WTC11 (cell line): ENCODE measurements at regions not wholly inside any gene's neighbourhood (a gene's known extent, or its start where the extent isn't known, plus 50 kb on each side); places are given as distances from the start of the nearest gene placed in this dataset.

Experiments used
- FOXJ3 ChIP-seq: sonication (generic); formaldehyde crosslinking; IDR thresholded peaks from 2 replicates; pipeline ENCODE4 v1.9.0; 2021; ENCODE audit warnings: missing genetic modification reagents, mild to moderate bottlenecking, borderline replicate concordance
- MYBL2 ChIP-seq: sonication (generic); formaldehyde crosslinking; IDR thresholded peaks from 2 replicates; pipeline ENCODE4 v1.8.1; 2023; ENCODE audit warnings: mild to moderate bottlenecking, moderate library complexity, missing genetic modification reagents
- NFATC4 ChIP-seq: fragments of 250-450 bp; sonication (Bioruptor Pico); IDR thresholded peaks from 2 replicates; pipeline ENCODE4 v1.9.0; 2021; ENCODE audit warnings: mild to moderate bottlenecking
- TEAD1 ChIP-seq: sonication (generic); formaldehyde crosslinking; IDR thresholded peaks from 2 replicates; pipeline ENCODE4 v1.8.0; 2022; ENCODE audit warnings: mild to moderate bottlenecking, missing genetic modification reagents
- ZNF121 ChIP-seq: sonication (generic); formaldehyde crosslinking; IDR thresholded peaks from 2 replicates; pipeline ENCODE4 v1.8.0; 2023; ENCODE audit warnings: missing genetic modification reagents
- ZNF416 ChIP-seq: fragments of 250-450 bp; sonication (Bioruptor Pico); IDR thresholded peaks from 2 replicates; pipeline ENCODE4 v1.9.0; 2021; ENCODE audit warnings: mild to moderate bottlenecking, inconsistent platforms
- TF ChIP-seq, protein P1 (sequence below): fragments of 200-600 bp; IDR thresholded peaks from 2 replicates; pipeline ENCODE4 v1.8.0; 2022; ENCODE audit warnings: antibody characterized with exemption
- TF ChIP-seq, protein P2 (sequence below): sonication (generic); formaldehyde crosslinking; IDR thresholded peaks from 2 replicates; pipeline ENCODE4 v1.8.1; 2022; ENCODE audit warnings: low read depth, mild to moderate bottlenecking, moderate library complexity, missing genetic modification reagents, borderline replicate concordance
- TF ChIP-seq, protein P3 (sequence below): sonication (generic); formaldehyde crosslinking; IDR thresholded peaks from 2 replicates; pipeline ENCODE4 v1.8.1; 2023; ENCODE audit warnings: mild to moderate bottlenecking, moderate library complexity, missing genetic modification reagents

DNA sequence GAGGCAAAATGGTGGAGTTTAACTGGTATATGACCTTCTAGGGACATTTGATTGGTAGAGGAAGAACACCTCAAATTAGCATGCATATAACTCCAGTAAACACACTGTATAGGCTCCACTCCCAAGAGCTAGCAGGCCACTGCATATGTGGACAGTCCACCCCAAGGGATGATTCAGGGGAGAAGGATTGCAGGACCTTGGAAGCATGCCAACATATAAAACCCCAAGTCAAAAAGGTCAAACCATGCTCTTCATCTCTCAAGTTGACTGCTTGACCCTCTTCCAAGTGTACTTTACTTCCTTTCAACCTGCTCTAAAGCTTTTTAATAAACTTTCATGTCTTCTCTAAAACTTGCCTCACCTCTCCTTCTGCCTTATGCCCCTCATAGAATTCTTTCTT lies 459.9 kb upstream of the CCDC179 start:
- TF ChIP-seq, protein P1, sequence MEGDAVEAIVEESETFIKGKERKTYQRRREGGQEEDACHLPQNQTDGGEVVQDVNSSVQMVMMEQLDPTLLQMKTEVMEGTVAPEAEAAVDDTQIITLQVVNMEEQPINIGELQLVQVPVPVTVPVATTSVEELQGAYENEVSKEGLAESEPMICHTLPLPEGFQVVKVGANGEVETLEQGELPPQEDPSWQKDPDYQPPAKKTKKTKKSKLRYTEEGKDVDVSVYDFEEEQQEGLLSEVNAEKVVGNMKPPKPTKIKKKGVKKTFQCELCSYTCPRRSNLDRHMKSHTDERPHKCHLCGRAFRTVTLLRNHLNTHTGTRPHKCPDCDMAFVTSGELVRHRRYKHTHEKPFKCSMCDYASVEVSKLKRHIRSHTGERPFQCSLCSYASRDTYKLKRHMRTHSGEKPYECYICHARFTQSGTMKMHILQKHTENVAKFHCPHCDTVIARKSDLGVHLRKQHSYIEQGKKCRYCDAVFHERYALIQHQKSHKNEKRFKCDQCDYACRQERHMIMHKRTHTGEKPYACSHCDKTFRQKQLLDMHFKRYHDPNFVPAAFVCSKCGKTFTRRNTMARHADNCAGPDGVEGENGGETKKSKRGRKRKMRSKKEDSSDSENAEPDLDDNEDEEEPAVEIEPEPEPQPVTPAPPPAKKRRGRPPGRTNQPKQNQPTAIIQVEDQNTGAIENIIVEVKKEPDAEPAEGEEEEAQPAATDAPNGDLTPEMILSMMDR, result no peak
- TF ChIP-seq FOXJ3 (CRISPR knock-in tag), result no peak
- TF ChIP-seq NFATC4 (CRISPR knock-in tag), result no peak
- TF ChIP-seq, protein P2, sequence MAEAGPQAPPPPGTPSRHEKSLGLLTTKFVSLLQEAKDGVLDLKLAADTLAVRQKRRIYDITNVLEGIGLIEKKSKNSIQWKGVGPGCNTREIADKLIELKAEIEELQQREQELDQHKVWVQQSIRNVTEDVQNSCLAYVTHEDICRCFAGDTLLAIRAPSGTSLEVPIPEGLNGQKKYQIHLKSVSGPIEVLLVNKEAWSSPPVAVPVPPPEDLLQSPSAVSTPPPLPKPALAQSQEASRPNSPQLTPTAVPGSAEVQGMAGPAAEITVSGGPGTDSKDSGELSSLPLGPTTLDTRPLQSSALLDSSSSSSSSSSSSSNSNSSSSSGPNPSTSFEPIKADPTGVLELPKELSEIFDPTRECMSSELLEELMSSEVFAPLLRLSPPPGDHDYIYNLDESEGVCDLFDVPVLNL (CRISPR knock-in tag), result no peak
- no peak for TF ChIP-seq ZNF416 (CRISPR knock-in tag)
- no peak for TF ChIP-seq ZNF121 (CRISPR knock-in tag)
- no peak for TF ChIP-seq MYBL2 (CRISPR knock-in tag)
- TF ChIP-seq TEAD1 (CRISPR knock-in tag), result no peak
- TF ChIP-seq, protein P3, sequence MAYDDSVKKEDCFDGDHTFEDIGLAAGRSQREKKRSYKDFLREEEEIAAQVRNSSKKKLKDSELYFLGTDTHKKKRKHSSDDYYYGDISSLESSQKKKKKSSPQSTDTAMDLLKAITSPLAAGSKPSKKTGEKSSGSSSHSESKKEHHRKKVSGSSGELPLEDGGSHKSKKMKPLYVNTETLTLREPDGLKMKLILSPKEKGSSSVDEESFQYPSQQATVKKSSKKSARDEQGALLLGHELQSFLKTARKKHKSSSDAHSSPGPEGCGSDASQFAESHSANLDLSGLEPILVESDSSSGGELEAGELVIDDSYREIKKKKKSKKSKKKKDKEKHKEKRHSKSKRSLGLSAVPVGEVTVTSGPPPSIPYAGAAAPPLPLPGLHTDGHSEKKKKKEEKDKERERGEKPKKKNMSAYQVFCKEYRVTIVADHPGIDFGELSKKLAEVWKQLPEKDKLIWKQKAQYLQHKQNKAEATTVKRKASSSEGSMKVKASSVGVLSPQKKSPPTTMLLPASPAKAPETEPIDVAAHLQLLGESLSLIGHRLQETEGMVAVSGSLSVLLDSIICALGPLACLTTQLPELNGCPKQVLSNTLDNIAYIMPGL (CRISPR knock-in tag), result no peak
